ENCODE measurements at regions not wholly inside any gene's neighbourhood (a gene's known extent, or its start where the extent isn't known, plus 50 kb on each side); places are given as distances from the start of the nearest gene placed in this dataset.
"Not testable (repeated sequence)": the region's sequence is repeated elsewhere in the genome, so short reads cannot be mapped to it uniquely, and the experiment has no call there.

DNA sequence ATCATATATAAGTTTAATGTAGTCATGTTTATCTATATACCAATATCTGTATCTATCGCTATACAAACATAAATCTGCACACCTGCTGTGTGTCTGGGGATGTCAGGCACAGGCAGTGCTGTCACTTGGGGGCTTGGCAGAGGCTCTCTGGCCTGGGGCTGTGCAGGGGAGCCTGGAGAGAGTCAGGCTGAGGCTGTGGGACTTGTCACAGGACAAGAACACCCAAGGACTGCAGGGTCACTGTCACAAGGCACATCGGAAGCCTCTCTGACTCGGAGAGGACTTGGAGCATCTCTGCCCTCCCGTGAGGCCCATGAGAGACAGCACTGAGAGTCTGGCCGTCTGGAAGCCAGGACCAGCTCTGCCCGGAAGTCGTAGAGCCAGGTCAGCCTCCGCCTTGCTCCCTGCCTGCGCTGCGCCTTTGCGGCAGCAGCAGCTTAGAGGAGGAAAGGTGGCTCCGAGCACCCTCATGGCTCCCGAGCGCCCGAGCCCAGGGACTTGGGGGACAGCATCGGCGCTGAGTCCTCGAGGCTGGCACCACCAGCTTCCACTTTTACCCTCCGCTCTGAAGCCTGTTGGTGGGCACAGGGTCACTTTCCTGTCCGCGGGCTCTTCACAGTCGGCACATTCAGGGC, 280.3 kb downstream of the NDUFA10 start:
- no peak for DNase-seq (ENCODE audit: low spot score)

DNA sequence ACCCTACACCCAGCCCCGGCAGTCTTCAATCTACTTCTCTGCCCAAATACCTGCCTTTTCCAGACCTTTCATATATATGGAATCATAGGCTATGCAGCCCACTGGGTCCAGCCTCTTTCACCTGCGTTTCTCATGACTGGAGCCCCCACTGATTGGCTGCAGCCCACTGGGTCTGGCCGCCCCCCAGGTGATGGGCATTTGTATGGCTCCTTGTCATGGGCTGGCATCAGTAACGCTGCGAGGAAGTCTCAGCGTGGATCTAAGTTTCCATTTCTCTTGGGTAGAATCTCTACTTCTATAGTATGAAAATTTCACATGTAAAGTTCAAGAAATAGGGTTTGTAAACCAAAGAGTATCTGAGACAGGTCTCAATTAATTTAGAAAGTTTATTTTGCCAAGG, 281.9 kb downstream of the NDUFA10 start:
- no peak for DNase-seq (ENCODE audit: low spot score)

DNA sequence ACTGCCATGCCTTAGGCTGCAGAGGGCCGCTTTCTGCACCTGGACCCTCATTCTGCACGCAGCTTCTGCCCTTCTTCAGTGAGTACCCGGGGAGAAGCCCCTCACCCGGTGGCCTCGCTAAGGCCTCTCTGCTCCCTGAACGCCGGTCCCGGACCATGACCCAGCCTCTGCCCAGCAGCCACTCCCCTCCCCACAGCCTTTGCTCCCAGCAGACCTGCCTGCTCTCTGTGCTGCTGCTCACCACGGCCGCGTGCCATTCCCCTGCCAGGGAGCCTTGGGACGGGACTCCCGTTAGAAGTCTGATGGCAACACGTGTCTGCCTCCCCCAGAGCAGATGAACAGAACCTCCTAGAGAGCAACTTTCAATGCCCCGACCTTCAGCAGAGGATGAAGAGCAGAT, 282.8 kb downstream of the NDUFA10 start:
- DNase-seq (ENCODE audit: low spot score) = no peak

DNA sequence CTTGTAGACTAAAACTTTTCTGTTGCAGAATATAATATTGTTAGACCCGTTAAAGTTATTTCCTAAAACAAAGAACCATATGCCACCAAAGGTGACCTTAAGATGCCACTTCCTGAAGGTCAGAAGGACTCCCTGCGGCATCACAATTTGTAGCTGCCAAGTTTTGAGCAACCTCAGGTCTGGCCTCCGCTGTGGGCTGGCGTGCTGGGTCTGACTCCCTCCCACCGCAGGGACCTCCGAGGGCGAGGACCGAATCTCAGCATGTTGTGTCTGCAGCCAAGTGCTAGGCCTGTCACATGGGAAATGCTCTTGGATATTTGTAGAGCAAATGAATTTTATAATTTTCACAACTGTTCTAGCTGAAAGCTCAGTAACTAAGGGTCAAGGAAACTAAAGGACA, 285.9 kb downstream of the NDUFA10 start:
- no peak for DNase-seq (ENCODE audit: low spot score)

DNA sequence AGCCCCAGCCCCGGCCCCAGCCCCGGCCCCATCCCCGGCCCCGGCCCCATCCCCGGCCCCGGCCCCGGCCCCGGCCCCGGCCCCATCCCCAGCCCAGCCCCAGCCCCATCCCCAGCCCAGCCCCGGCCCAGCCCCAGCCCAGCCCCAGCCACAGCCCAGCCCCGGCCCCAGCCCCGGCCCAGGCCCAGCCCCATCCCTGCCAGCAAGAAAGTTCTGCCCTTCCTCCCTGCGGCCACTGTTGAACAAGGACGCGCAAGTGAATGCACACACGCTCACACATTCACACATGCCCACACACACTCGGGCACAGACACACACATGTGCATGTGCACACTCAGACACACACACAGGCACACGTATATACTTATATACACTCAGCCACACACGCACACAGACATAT, 287.0 kb downstream of the NDUFA10 start:
- no peak for DNase-seq (ENCODE audit: low spot score)

DNA sequence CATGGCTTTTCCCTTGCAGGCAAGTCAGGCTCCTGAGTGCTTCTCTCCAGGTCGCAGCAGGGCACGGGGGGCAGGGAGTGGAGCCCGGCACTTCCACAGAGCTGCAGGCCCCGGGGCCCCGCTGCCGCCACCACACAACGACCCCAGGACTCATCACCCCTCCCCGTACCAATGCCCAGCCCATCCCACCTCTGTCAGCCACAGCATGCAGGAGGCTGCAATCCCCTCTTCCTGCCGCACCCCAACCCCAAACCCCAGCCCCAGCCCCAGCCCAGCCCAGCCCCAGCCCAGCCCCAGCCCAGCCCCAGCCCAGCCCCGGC, 288.0 kb downstream of the NDUFA10 start:
- DNase-seq (ENCODE audit: low spot score) = no peak

DNA sequence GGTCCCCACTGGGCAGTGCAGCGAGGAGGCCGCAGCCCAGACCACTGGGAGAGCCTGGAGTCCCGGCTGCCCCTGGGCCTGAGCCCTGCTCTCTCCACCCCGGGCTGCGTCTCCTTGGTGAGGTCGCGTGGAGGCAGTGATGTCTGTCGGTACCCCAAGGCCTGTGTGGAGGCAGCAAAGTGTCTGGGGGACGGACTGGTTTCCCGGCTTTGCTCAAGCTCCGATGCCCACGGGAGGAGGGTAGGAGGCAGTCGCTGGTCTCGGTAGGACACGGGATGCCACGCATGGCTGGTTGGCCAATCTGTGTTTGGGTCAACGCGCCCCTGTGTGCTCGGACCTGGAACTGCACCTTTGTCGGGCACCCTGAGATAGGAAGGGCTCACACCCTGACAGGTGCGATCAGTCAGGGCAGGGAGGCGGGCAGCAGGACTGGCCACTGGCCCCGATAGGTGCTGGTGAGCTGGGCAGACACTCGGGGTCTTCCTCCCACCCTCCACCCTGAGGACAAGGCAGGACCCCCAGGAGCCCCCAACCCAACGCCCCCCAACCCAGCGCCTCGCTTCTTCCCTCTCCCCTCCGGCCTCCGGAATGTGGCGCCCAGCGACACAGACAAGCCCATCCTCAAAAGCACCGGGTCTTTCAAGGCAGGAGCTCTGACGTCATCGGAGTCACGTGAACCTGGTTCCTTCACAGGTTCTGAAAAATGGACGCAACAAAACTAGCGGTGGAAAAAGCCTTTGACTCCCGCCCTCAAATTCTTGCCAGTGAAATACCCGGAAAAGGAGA, 288.6 kb downstream of the NDUFA10 start:
- DNase-seq (ENCODE audit: low spot score) = no peak

DNA sequence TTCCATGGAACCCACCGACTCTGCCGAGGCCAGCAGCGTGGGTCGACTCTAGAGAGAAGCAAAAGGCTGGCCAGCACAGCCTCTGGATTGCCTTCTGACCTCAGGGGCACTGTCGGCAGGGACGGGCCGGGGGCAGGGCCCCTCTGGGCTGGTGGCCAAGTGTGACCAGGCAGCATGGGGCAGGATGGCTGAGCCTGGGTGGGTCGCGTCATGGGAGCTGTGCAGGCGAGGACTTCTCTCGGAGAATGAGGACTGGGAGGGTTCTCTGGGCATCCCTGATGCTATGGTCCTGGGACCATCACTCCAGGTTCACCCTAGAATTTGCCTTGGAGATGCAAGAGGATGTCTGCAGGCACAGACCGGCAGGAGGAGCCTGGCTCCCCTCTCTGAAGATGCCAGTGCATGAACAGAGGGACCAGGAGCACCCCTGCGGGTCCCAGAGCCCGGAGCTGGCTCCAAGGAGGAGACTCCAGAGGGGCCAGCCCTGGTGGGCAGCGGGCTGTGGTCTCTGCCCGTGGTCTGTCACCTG, 289.2 kb downstream of the NDUFA10 start:
- DNase-seq (ENCODE audit: low spot score) = no peak

DNA sequence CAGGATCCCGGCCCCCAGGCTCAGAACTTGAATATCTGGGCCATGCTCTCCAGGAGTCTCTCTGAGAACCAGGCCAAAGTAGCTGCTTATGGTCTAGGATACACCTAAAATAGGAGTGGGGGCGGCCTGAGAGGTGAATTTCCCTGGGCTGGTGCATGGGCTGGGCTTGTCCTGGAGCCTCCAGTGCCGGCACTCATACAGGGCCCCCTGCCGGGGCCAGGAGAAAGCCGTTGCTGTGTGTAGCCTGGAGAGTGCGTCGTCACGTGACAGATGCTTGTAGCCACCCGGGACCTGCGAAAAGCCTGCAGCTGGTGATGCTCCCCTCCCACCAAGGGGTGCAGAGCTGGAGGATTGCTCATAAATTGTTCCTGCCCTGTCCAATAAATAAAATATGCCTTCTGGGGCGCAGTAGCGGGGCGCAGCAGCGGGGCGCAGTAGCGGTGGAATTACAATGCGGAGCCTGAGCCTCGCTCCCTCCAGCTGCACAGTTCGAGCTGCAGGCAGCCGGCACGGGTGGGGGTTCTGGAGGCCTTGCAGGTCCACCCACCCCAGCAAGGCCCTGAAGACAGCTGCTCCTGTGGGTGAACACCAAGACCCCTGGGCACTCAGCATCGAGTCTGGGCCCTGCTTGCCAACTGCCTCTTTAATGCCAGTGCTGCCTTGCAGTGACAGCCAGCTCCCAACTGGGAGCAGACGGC, 289.9 kb downstream of the NDUFA10 start:
- DNase-seq (ENCODE audit: low spot score) = peak; percentile 45

DNA sequence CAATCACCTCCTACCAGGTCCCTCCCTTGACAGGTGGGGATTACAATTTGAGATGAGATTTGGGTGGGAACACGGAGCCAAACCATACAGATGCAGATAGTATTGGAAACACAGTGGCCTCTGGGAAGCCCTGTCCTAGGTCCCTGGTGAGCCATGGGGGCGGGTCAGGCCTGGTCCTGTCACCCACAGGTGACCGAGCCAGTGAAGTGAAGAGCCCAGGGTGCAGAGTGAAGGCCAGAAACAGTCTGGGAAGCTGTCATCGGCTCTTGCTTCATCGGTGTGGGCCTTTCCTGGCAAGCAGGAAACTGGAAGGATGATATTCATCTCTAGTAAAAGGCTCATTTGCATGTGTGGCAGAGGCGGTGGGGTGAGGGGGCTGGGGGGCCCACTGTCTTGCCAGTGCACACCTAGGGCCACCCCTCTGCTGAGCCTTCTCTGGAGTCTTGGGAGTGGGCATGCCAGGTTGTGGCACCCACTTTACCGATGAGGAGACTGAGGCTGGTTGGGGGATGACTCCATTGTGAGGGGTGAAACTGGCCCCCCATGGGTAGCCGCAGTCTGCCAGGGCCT, 290.6 kb downstream of the NDUFA10 start:
- DNase-seq (ENCODE audit: low spot score) = no peak

DNA sequence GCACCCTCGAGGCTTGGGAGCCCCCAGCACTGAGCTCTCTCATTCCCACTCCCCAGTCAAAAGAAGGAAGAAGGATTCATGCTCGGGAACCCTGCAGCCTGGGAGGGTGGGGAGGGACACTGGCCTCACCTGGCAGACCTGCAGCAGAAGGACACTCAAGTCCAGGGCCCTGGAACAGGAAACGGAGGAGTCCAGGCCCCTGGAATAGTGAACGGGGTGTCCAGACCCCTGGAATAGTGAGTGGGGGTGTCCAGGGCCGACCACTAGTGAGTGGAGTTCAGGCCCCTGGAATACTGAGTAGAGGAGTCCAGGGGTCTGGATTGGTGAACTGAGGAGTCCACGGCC, 292.5 kb downstream of the NDUFA10 start:
- DNase-seq (ENCODE audit: low spot score) = no peak

DNA sequence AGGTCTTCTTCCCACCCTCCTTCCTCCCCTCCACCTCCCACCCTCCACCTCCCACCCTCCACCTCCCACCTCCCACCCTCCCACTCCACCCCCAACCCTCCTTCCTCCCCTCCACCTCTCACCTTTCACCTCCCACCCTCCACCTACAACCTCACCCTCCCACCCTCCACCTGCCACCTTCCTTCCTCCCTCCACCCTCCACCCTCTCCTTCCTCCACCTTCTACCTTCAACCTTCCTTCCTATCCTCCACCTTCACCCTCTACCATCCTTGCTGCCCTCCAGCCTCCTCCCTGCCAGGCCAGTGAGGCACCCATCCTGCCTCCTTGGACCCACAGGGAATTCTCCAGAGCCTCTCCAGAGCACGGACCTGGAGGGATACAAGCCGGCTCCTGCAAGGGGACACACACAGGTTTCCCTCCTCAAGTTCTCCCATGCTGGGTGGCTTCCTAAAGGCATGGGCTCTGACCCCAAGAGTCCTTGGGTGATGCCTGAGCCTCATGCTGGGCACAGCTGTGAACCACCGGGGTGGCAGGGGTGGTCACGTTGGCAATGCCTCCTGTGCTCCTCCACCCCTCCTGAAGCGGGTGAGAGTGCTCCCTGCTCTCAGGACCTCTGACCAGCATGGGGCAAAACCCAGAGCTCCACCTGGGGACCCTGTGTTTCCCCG, 293.0 kb downstream of the NDUFA10 start:
- DNase-seq (ENCODE audit: low spot score) = no peak

DNA sequence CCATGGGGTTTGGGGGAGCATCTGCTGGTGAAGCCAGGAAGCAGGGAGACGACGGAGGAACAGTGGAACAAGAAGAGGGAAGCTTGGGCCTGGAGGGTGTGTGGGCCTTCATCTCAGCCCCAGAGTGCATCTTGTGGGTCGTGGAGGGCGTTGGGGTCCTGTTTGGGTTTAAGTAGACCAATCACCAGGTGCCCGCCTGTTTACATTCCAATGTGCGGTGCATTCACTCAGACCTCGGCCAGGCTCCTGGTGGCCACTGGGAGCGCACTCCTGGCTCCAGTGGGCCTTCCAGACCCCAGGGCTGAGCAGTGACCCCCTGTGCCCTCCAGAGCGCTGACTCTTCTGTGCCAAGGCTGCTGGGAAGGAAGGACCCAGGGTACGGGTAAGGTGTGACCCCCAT, 293.7 kb downstream of the NDUFA10 start:
- DNase-seq (ENCODE audit: low spot score) = no peak

DNA sequence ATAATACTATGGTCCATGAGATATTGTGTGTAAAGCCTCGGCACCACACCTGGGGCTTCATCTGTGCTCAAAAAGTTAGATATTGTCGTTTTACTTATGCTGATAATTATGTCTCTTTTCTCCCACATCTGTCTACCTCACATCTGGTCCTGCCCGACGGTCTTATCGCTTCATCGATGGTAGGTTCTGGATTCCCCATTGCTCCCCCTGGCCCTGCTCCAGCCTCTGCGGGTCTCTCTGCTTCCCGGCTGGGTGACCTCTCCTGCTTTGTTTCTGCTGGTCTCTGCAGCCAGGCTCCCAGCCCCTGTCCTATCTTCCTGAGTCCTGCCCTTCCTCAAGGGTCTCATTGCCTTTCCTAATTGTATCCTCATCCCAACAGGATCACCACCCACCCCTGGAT, 294.2 kb downstream of the NDUFA10 start:
- no peak for DNase-seq (ENCODE audit: low spot score)

DNA sequence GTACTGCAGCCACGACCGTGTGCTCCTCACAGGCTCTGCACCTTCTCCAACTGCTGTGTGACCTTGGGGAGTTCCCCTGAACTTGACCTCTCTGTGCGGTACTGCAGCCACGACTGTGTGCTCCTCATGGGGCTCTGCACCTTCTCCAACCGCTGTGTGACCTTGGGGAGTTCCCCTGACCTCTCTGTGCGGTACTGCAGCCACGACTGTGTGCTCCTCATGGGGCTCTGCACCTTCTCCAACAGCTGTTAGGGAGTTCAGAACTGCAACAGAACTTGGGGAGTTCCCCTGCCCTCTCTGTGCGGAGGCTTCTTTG, 294.6 kb downstream of the NDUFA10 start:
- DNase-seq (ENCODE audit: low spot score) = not testable (repeated sequence)

DNA sequence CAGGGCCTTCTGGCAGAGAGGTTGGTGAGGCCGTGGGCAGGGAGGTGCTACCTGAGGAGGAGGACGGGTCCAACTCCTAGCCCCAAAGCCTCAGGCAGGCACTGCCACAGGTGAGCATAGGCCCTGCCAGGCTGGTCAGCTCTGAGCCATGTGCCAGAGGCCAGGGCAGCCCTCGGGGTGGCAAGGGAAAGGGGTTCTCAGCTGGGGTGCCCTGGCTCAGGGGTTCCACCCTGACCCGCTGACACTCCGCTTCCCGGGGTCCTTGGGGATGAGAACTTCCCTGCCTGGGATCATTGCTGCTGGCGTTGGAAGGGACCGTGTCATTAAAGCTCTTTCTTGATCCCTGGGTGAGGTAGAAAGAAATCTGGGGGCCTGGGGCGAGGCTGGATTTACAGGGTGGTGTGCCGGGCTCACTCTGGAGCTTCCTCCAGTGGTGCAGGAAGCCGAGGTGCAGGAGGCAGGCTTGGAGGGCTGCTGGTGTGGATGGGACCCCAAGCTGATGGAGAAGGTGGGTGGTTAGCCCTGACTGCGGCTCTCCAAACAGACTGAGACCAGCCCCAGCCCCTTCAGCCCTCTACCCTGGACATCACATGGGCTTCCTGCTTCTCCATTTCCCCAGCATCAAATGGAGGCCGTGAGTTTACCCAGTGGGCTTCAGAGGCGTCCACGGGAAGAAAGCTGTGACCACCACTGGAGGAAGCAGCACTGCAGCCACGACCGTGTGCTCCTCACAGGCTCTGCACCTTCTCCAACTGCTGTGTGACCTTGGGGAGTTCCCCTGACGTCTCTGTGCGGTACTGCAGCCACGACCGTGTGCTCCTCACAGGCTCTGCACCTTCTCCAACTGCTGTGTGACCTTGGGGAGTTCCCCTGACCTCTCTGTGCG, 295.2 kb downstream of the NDUFA10 start:
- no peak for DNase-seq (ENCODE audit: low spot score)

DNA sequence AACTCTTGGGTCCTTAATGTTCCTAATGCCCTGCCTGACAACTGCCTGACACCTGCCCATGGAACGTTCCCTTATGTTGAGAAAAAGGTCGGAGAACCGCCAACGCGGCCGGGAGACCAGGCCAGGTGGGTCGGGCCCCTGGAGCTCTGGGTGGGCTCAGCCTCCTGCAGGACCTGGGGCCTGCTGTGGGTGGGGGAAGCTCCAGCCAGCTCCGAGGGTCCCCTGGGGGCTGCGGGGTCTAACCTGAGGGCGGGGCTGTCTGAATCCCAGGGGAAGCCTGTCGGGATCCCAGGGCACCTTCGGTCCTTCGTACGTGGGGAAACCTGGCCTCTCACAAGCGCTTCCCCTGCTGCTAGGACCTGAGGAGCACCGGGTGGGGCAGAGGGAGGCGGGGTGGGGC, 296.0 kb downstream of the NDUFA10 start:
- no peak for DNase-seq (ENCODE audit: low spot score)

DNA sequence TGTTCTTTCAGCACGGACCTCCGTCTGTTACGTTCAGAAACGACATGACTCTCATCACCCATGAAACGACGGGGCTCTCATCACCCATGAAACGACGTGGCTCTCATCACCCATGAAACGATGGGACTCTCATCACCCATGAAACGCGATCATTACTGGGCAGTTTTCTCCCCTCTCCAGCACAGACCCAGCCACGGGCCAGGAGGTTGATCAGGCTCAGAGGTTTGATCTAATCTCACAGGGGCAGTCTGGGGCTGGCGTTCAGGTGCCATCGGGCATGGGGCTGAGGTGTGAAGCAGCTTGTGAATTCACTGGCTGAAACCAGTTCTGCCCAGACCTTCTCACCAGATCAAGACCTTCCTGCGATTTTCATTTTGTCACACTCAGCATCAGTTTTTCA, 296.4 kb downstream of the NDUFA10 start:
- DNase-seq (ENCODE audit: low spot score) = no peak

DNA sequence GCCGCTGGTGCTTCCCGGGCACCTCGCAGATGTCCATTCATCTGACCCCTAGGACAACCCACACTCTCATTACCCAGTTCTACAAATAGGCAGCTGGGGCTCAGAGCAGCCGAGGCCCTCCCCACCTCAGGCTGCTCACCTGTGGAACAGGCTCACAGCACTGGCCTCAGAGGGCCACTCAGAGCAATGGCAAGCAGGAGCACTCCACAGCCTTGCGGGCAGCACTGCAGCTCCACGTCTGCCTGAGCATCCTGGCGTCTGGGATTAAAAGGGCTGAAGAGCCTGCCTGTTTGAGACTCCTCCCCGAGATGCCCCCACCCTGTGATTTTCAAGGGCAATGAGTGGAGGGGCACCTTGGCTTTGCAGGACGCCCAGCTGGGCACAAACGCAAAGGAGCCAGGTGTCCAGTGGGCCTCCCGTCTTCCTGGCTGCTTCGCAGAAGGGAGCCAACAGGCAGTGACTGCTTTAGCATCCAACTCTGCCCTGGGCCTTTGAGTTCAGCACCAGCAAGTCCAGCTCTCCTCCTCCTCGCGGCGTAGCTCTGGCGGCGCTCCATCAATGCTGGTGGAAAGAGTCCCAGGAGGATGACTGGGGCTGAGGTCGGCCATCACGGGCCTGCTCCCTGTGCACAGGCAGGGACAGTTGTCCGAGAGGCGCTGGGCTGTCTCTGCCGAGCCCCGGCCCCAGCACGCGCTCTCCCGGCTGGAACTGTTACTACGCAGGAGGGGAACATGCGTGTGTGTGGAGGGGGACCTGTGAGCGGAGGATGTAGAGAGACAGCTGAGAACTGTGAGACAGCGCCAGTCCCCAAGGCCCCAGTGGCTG, 297.2 kb downstream of the NDUFA10 start:
- peak; percentile 55 for DNase-seq (ENCODE audit: low spot score)

DNA sequence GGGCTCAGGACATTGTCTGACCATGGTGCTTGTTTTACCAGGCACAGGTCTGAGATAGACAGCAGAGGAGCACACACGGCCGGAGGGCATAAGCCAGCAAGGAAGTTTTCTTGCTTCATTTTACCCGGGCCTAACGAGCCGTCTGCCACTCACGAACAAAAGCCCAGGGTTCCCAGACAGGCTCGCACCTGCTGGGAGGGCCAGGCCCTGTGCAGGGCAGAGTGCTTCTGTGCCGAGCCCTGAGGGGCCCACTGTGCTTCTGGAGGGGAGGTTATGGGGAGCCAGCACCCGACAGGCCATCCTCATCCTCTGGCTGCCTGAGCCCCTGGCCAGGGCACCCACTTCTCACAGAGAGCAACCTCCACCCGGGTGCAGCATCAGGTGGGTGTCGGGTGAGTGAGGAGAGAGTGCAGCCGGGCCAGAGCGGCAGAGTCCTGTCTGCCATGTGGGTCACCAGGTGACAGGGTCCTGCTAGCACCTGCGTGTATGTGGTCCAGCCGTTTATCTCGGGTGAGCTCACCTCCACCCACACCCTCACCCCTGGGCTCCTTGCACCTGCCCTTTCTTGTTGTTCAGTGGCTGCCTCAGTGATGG, 297.9 kb downstream of the NDUFA10 start:
- DNase-seq (ENCODE audit: low spot score) = no peak
